ENCODE measurements at regions not wholly inside any gene's neighbourhood (a gene's known extent, or its start where the extent isn't known, plus 50 kb on each side); places are given as distances from the start of the nearest gene placed in this dataset.

DNA sequence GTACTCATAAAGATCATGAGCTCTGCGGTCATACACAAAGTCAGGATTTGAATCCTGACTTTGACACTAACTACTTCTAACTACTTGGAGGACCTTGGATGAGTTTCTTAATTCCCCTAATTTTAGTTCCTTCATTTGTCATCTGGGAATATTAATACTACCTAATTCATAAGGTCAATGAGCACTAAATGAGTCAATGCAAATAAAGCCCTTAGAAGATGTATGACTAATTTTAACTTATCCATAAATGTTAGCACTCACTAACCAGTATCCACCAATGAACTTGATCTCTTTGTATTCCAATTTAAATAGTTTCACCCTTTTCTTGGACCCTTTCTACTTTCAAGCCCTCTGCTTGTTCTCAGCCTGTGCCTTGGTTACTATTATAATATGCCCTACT lies 1106.4 kb downstream of the CDH18 start:
- DNase-seq (ENCODE audit: low read depth) = no peak
- Histone ChIP-seq H3K36me3 (ENCODE audit: control insufficient read depth, insufficient read depth, low read length) (no peaks in the 10 kb centered on the region), H3K4me3 (ENCODE audit: low read depth, low read length) (no peak overlapping the region), H3K27me3 (ENCODE audit: control insufficient read depth, insufficient read depth, low read length) (no peaks in the 10 kb centered on the region)
- TF ChIP-seq CTCF (IDR thresholded peaks at IDR 0.05; ENCODE audit: insufficient read depth, low read length, poor library complexity, severe bottlenecking) = no peak

- Histone ChIP-seq H3K27me3 (ENCODE audit: control insufficient read depth, insufficient read depth, low read length) (no peaks in the 10 kb centered on the region), H3K4me3 (ENCODE audit: low read depth, low read length) (no peak overlapping the region), H3K36me3 (ENCODE audit: control insufficient read depth, insufficient read depth, low read length) (no peaks in the 10 kb centered on the region)
- DNase-seq (ENCODE audit: low read depth) = no peak
- TF ChIP-seq CTCF (IDR thresholded peaks at IDR 0.05; ENCODE audit: insufficient read depth, low read length, poor library complexity, severe bottlenecking) = no peak
Observed at GRCh38 chr5:18882154-18882553, 1105.8 kb downstream of the CDH18 start.

- H3K4me3 ChIP-seq (ENCODE audit: low read depth, low read length) = no peak overlapping the region
- TF ChIP-seq CTCF (IDR thresholded peaks at IDR 0.05; ENCODE audit: insufficient read depth, low read length, poor library complexity, severe bottlenecking) = no peak
- no peak for DNase-seq (ENCODE audit: low read depth)
- H3K36me3 ChIP-seq (ENCODE audit: control insufficient read depth, insufficient read depth, low read length) = no peaks in the 10 kb centered on the region
- H3K27me3 ChIP-seq (ENCODE audit: control insufficient read depth, insufficient read depth, low read length) = no peaks in the 10 kb centered on the region
Observed at GRCh38 chr5:18888821-18889220, 1099.2 kb downstream of the CDH18 start.

DNA sequence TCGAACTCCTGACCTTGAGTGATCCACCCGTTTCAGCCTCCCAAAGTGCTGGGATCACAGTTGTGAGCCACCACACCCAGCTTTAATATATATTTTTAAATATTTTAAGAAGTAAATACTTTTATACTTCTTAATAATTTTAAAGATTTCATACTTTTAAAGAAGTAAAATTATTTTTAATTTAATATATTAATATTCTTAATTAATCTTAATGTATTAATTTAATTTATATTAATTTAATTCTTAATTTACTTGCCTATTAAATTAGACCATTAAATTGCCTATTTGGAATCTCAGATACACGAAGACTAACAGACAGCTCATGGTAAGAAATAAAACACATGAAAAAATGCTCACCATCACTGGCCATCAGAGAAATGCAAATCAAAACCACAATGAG lies 1087.4 kb downstream of the CDH18 start:
- DNase-seq (ENCODE audit: low read depth) = no peak
- no peak for TF ChIP-seq CTCF (IDR thresholded peaks at IDR 0.05; ENCODE audit: insufficient read depth, low read length, poor library complexity, severe bottlenecking)
- no peaks in the 10 kb centered on the region for H3K27me3 ChIP-seq (ENCODE audit: control insufficient read depth, insufficient read depth, low read length)
- H3K4me3 ChIP-seq (ENCODE audit: low read depth, low read length) = no peak overlapping the region
- no peaks in the 10 kb centered on the region for H3K36me3 ChIP-seq (ENCODE audit: control insufficient read depth, insufficient read depth, low read length)

DNA sequence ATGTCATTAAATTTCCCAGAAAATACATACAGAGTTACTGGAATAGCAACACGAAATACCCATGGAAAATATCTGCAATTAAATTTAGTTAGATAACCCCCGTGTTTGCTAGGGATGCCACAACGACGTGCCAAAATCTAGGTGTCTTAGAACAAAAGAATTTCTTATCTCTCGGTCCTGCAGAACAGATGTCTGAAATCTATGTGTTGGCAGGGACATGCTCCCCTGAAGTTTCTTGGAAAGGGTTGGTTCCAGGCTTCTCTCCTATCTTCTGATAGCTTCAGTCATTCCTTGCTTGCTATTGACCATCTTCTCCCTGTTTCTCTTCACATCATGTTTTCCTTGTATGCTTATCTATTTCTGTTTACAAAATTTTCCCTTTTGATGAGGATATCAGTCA lies 1067.0 kb downstream of the CDH18 start:
- no peak overlapping the region for H3K4me3 ChIP-seq (ENCODE audit: low read depth, low read length)
- no peak for DNase-seq (ENCODE audit: low read depth)
- no peaks in the 10 kb centered on the region for H3K36me3 ChIP-seq (ENCODE audit: control insufficient read depth, insufficient read depth, low read length)
- TF ChIP-seq CTCF (IDR thresholded peaks at IDR 0.05; ENCODE audit: insufficient read depth, low read length, poor library complexity, severe bottlenecking) = no peak
- H3K27me3 ChIP-seq (ENCODE audit: control insufficient read depth, insufficient read depth, low read length) = no peaks in the 10 kb centered on the region

GRCh38 chr5:18932081-18932480 lies 1055.9 kb downstream of the CDH18 start:
- no peak for DNase-seq (ENCODE audit: low read depth)

More at GRCh38 chr5:18932081-18932480, 1055.9 kb downstream of the CDH18 start:
- no peak for TF ChIP-seq CTCF (IDR thresholded peaks at IDR 0.05; ENCODE audit: insufficient read depth, low read length, poor library complexity, severe bottlenecking)
- Histone ChIP-seq H3K36me3 (ENCODE audit: control insufficient read depth, insufficient read depth, low read length) (no peaks in the 10 kb centered on the region), H3K27me3 (ENCODE audit: control insufficient read depth, insufficient read depth, low read length) (no peaks in the 10 kb centered on the region), H3K4me3 (ENCODE audit: low read depth, low read length) (no peak overlapping the region)

Data from kidney epithelial cell (primary cell).